Fibroblast of lung (primary cell): ENCODE measurements at regions not wholly inside any gene's neighbourhood (a gene's known extent, or its start where the extent isn't known, plus 50 kb on each side); places are given as distances from the start of the nearest gene placed in this dataset.

Experiments
- CTCF ChIP-seq, 2 donors: IDR thresholded peaks in 1 of 2; conservative IDR thresholded peaks in 1 of 2; 1 replicate in 1 of 2; 2 replicates in 1 of 2; pipeline ENCODE4 v1.5.1; 2011 to 2012; ENCODE audit warnings: low read length in 2 of 2, control low read depth in 1 of 2, inconsistent platforms in 1 of 2, low read depth in 1 of 2, mild to moderate bottlenecking in 1 of 2
- EZH2 ChIP-seq: IDR thresholded peaks from 2 replicates; pipeline ENCODE4 v1.5.1; 2012; ENCODE audit warnings: low read length, control low read depth, mild to moderate bottlenecking; ENCODE audit errors: missing control alignments

GRCh38 chr10:44201656-44202055 is 183.2 kb downstream of the CXCL12 start:
- TF ChIP-seq CTCF (conservative IDR thresholded peaks at IDR 0.05 in 1 of 2, IDR thresholded peaks at IDR 0.05 in 1 of 2; ENCODE audit: low read depth in 1 of 2, low read length in 2 of 2) (no peak), EZH2 (no peak)
